Skeletal muscle tissue (tissue), 3 donors: ENCODE measurements at regions not wholly inside any gene's neighbourhood (a gene's known extent, or its start where the extent isn't known, plus 50 kb on each side); places are given as distances from the start of the nearest gene placed in this dataset.

Experiments
- H3K27ac ChIP-seq: one replicate; pipeline ENCODE4 v1.7.0; 2013; ENCODE audit warnings: mild to moderate bottlenecking, low read depth, low read length, inconsistent platforms
- H3K27me3 ChIP-seq, 3 donors: one replicate each; pipeline ENCODE4 v1.7.0; 2013; ENCODE audit warnings: low read length in 3 of 3; ENCODE audit not compliant: control insufficient read depth in 3 of 3, insufficient read depth in 3 of 3
- H3K36me3 ChIP-seq, 3 donors: one replicate each; pipeline ENCODE4 v1.7.0; 2013; ENCODE audit warnings: low read length in 3 of 3; ENCODE audit not compliant: control insufficient read depth in 3 of 3, insufficient read depth in 3 of 3
- H3K4me1 ChIP-seq, 3 donors: one replicate each; pipeline ENCODE4 v1.7.0; 2013; ENCODE audit warnings: low read length in 3 of 3, mild to moderate bottlenecking in 3 of 3; ENCODE audit not compliant: control insufficient read depth in 3 of 3, insufficient read depth in 3 of 3
- H3K4me3 ChIP-seq, 3 donors: one replicate each; pipeline ENCODE4 v1.7.0; 2013; ENCODE audit warnings: low read length in 3 of 3
- H3K9ac ChIP-seq, 3 donors: one replicate each; pipeline ENCODE4 v1.7.0; 2013; ENCODE audit warnings: low read length in 3 of 3, mild to moderate bottlenecking in 3 of 3, moderate library complexity in 2 of 3, low read depth in 1 of 3
- H3K9me3 ChIP-seq, 3 donors: one replicate each; pipeline ENCODE4 v1.7.0; 2013; ENCODE audit warnings: low read length in 3 of 3; ENCODE audit not compliant: control insufficient read depth in 3 of 3
- donor health status: Osteomylitis.

DNA sequence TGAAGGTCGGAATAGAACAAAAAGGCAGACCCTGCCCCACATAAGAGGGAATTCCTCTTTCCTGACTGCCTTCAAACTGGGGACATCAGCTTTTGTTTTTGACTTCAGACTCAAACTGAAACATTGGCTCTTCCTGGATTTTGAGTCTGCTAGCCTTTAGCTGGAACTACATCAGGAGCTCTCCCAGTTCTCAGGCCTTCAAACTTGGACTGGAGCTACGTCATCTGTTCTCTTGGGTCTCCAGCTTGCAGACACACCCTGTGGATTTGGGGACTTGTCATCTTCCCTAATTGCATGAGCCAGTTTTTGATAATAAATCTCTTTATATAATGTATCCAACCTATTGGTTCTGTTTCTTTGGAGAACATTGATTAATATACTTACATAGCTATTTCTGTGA is 798.1 kb downstream of the TBL1XR1 start:
- H3K27ac ChIP-seq = no peak overlapping the region
- no peaks in the 10 kb centered on the region for H3K9me3 ChIP-seq
- no peaks in the 10 kb centered on the region for H3K27me3 ChIP-seq
- H3K4me1 ChIP-seq = no peaks in the 10 kb centered on the region
- no peaks in the 10 kb centered on the region for H3K36me3 ChIP-seq
- H3K9ac ChIP-seq = no peak overlapping the region
- H3K4me3 ChIP-seq = no peak overlapping the region

DNA sequence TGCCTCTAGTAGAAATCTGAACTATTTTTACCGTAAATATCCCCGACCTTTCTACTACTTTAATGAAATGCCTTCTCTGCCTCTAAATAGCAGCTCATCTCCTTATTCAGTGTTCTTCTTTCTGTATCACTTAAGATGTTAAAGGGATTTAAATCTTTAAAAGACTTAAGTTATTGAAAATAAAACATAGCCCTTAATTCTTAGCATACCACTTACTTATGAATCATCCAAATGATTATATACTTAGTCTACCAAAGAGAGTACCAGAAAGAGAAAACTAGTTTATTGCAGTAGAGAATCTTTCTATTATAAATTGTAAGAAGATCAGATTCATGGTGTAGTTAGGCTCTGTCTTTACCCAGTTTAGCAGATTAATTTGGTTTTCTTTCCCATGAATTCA is 802.0 kb downstream of the TBL1XR1 start:
- no peaks in the 10 kb centered on the region for H3K27me3 ChIP-seq
- no peaks in the 10 kb centered on the region for H3K36me3 ChIP-seq
- H3K4me1 ChIP-seq = no peaks in the 10 kb centered on the region
- no peak overlapping the region for H3K27ac ChIP-seq
- no peak overlapping the region for H3K4me3 ChIP-seq
- no peaks in the 10 kb centered on the region for H3K9me3 ChIP-seq
- H3K9ac ChIP-seq = no peak overlapping the region

DNA sequence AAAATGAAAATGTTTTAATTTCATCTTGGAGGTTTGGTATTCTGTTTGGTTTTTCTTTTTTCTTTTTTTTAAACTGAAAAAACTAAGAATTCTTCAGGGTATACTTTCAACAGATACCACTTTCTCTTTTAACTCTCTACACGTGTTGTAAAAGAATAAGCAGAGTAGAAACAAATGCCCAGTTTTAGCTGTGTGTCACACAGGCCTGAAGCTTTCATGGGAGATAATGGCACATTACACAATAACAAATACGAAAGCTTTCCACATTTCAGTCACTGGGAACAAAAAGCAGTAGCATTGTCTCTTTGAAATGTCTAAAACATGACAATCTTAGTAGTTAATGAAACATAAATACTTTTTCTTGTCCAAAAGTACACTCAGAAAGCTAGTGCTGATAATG is 818.5 kb downstream of the TBL1XR1 start:
- no peaks in the 10 kb centered on the region for H3K27me3 ChIP-seq
- no peak overlapping the region for H3K27ac ChIP-seq
- H3K4me3 ChIP-seq = no peak overlapping the region
- H3K36me3 ChIP-seq = no peaks in the 10 kb centered on the region
- H3K4me1 ChIP-seq = no peaks in the 10 kb centered on the region
- H3K9me3 ChIP-seq = no peaks in the 10 kb centered on the region
- H3K9ac ChIP-seq = no peak overlapping the region

DNA sequence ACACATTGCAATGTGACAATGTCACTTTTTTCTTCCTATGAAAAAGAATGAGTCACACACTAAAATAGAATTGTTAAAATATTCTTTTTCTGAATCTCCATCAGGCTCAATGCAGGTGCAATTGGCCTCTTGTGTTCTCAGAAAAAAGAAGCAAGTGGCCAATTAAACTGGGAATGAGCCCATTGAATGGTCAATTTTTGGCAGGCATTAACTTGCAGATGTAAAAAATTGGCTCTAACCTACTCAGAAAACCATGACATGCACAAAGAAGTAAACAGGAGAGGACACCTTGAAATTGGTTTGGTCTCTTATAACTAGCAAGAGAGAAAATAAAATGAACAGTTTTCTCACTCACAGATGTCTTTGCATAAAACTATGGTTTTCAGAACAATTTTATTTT is 820.8 kb downstream of the TBL1XR1 start:
- Histone ChIP-seq H3K9ac (no peak overlapping the region), H3K36me3 (no peaks in the 10 kb centered on the region), H3K27me3 (no peaks in the 10 kb centered on the region), H3K4me1 (no peaks in the 10 kb centered on the region), H3K9me3 (no peaks in the 10 kb centered on the region), H3K4me3 (no peak overlapping the region), H3K27ac (no peak overlapping the region)

DNA sequence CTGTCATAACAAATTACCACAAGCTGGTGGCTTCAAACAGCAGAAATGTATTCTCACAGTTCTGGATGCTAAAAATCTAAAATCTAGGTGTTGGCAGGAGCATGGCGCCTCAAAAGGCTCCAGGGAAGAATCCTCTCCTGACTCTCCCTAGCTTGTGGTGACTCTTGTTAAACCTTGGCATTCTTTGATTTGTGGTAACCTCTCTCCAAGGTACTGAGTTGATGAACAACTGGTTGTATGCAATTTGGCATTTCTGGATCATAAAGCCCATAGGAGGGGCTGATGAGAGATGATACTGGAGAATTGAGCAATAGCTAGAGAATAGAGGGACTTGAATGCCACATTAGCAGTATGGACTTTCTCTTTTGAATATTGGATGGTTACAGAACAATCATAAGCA is 821.8 kb downstream of the TBL1XR1 start:
- Histone ChIP-seq H3K27me3 (no peaks in the 10 kb centered on the region), H3K4me1 (no peaks in the 10 kb centered on the region), H3K9me3 (no peaks in the 10 kb centered on the region)

DNA sequence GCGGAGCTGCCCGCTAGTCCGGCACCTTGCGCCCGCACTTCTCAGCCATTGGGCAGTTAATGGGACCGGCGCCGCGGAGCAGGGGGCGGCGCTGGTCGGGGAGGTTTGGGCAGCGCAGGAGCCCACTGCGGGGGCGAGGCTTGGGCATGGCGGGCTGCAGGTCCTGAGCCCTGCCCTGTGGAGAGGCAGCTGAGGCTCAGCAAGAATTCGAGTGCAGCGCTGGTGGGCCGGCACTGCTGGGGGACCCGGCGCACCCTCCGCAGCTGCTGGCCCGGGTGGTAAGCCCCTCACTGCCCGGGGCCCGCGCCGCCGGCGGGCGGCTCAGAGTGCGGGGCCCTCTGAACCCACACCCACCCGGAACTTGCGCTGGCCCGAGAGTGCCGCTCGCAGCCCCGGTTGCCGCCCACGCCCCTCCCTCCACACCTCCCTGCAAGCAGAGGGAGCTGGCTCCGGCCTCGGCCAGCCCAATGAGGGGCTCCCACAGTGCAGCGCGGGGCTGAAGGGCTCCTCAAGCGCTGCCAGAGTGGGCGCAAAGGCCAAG is 835.0 kb downstream of the TBL1XR1 start:
- no peak overlapping the region for H3K9ac ChIP-seq
- H3K4me1 ChIP-seq = no peaks in the 10 kb centered on the region
- H3K9me3 ChIP-seq = no peaks in the 10 kb centered on the region
- H3K36me3 ChIP-seq = no peaks in the 10 kb centered on the region
- no peak overlapping the region for H3K4me3 ChIP-seq
- H3K27ac ChIP-seq = no peak overlapping the region
- H3K27me3 ChIP-seq = no peaks in the 10 kb centered on the region

More for the DNA sequence above, 821.8 kb downstream of the TBL1XR1 start:
- Histone ChIP-seq H3K4me3 (no peak overlapping the region), H3K36me3 (no peaks in the 10 kb centered on the region), H3K27ac (no peak overlapping the region), H3K9ac (no peak overlapping the region)

DNA sequence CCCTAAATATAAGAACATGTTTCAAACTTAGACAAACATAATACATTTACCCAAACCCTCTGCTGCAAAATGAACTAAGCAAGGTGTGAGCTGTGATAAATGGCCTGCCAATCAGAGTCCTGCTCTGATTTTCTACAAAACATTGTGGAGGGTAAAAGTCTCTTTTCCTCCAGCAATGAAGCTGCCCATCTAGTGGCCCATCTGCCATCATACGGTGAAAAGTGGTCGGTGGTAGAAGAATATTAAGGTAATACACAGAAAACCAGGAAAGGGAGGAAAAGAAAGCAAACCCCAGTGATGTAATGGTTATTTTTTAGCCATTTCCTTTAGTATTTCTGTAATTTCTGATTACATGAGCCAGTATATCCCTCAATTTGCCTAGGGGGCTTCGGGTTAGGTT is 838.1 kb downstream of the TBL1XR1 start:
- no peak overlapping the region for H3K9ac ChIP-seq

DNA sequence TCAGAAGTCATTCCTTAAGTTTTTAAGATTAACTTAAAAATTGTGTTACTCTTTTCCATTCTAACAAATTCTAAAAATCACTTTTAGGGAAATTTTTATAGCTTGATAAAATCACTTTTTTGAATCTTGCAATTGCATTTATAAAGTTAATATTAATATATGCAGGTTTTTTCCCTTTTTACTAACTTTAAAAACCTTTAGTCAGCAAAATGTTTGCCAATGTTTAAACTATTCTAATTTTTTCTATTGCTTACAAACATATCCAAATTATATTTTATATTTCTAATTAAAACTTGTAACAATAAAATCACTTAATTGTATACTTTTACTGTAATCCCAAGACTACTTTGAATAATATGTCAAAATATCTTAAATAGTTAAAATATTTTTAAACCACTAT is 839.4 kb downstream of the TBL1XR1 start:
- Histone ChIP-seq H3K9me3 (no peaks in the 10 kb centered on the region), H3K27ac (no peak overlapping the region), H3K9ac (no peak overlapping the region), H3K27me3 (no peaks in the 10 kb centered on the region), H3K4me1 (no peaks in the 10 kb centered on the region), H3K36me3 (no peaks in the 10 kb centered on the region), H3K4me3 (no peak overlapping the region)

More for the DNA sequence above, 838.1 kb downstream of the TBL1XR1 start:
- no peak overlapping the region for H3K4me3 ChIP-seq
- H3K27ac ChIP-seq = no peak overlapping the region
- no peaks in the 10 kb centered on the region for H3K27me3 ChIP-seq
- no peaks in the 10 kb centered on the region for H3K9me3 ChIP-seq
- no peaks in the 10 kb centered on the region for H3K4me1 ChIP-seq
- no peaks in the 10 kb centered on the region for H3K36me3 ChIP-seq

DNA sequence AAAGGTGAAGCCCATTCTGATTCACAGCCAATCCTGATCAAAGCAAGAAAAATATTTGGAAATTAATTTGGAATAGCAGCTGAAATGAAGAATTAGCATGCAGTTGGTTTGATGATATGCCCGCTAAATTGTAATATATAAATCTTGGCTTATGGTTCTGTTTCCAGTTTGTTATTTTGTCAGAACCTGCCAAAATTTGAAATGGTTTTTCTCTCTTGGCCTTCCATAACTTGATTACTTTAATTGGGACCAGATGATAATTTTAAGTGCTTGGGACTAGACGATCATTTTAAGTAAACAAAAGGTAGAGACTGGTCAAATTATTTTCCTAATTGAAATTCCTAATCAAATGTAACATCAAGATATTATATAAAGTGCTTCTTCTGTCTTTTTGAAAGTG is 842.4 kb downstream of the TBL1XR1 start:
- Histone ChIP-seq H3K4me1 (no peaks in the 10 kb centered on the region), H3K9ac (no peak overlapping the region), H3K27ac (no peak overlapping the region), H3K36me3 (no peaks in the 10 kb centered on the region), H3K27me3 (no peaks in the 10 kb centered on the region), H3K4me3 (no peak overlapping the region), H3K9me3 (no peaks in the 10 kb centered on the region)

DNA sequence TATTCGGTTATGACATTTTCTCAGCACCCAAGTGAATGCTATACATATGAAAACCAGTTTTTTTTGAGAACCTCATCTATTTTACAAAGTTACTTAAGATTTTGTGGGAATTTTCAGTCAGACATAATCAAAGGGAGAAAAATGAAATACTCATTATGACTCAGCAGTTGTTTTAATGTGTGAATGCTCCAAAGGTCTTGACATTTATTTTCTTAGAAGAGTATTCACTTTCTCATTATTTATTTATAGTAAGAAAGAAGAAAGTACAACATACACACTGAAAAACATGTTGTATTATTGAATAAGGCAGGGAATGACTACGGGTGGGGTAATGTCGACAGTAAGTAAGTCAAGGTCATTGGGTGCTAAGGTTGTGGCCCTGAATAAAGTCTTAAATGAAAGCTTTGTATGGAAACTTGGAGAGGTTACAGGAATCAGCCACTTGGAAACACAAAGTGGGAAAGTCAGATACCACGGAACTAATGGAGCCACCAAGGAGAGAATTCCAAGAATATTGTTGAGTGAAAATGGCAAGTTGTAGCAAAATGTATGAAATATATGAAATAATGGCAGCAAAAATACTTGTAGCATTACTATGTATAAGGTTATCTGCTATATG is 844.5 kb downstream of the TBL1XR1 start:
- Histone ChIP-seq H3K27ac (no peak overlapping the region), H3K27me3 (no peaks in the 10 kb centered on the region), H3K36me3 (no peaks in the 10 kb centered on the region), H3K4me3 (no peak overlapping the region), H3K4me1 (no peaks in the 10 kb centered on the region), H3K9ac (no peak overlapping the region), H3K9me3 (no peaks in the 10 kb centered on the region)
